Right renal cortex interstitium (tissue), 3 donors: ENCODE measurements at regions not wholly inside any gene's neighbourhood (a gene's known extent, or its start where the extent isn't known, plus 50 kb on each side); places are given as distances from the start of the nearest gene placed in this dataset.
"Not testable (repeated sequence)": the region's sequence is repeated elsewhere in the genome, so short reads cannot be mapped to it uniquely, and the experiment has no call there.

Experiments
- DNase-seq, 3 donors: peaks; one replicate each; pipeline ENCODE4 v3.0.0-alpha.2; 2013; ENCODE audit warnings: low read depth in 3 of 3, low spot score in 2 of 3

- DNase-seq = no peak
These were observed 185.2 kb downstream of the UACA start for GRCh38 chr15:70578196-70578595.

GRCh38 chr15:70576696-70577095 lies 186.7 kb downstream of the UACA start:
- no peak for DNase-seq

GRCh38 chr15:70576276-70576675 lies 187.1 kb downstream of the UACA start:
- no peak for DNase-seq

GRCh38 chr15:70575231-70576226 lies 187.8 kb downstream of the UACA start:
- DNase-seq = no peak

GRCh38 chr15:70574325-70574724 lies 189.0 kb downstream of the UACA start:
- DNase-seq = not testable (repeated sequence)

GRCh38 chr15:70573121-70573850 lies 190.1 kb downstream of the UACA start:
- no peak for DNase-seq

GRCh38 chr15:70569714-70570231 lies 193.6 kb downstream of the UACA start:
- no peak for DNase-seq

GRCh38 chr15:70569091-70569713 lies 194.2 kb downstream of the UACA start:
- DNase-seq = no peak

GRCh38 chr15:70566989-70567388 lies 196.4 kb downstream of the UACA start:
- DNase-seq = no peak

- no peak for DNase-seq
These were observed 197.1 kb downstream of the UACA start for GRCh38 chr15:70566047-70566835.

- DNase-seq = no peak
These were observed 199.7 kb downstream of the UACA start for GRCh38 chr15:70563561-70564095.

GRCh38 chr15:70562906-70563305 lies 200.5 kb downstream of the UACA start:
- DNase-seq = no peak

GRCh38 chr15:70561885-70562284 lies 201.5 kb downstream of the UACA start:
- DNase-seq = no peak

GRCh38 chr15:70560617-70561328 lies 202.6 kb downstream of the UACA start:
- no peak for DNase-seq

GRCh38 chr15:70559265-70560239 lies 203.8 kb downstream of the UACA start:
- no peak for DNase-seq

GRCh38 chr15:70558406-70559264 lies 204.7 kb downstream of the UACA start:
- DNase-seq = no peak
